SU-DHL-6 (cell line): ENCODE measurements at regions not wholly inside any gene's neighbourhood (a gene's known extent, or its start where the extent isn't known, plus 50 kb on each side); places are given as distances from the start of the nearest gene placed in this dataset.

Experiments used
- CTCF ChIP-seq: fragments of 200-600 bp; sonication (generic); IDR thresholded peaks from one replicate; pipeline ENCODE4 v1.5.1; 2017; ENCODE audit warnings: antibody characterized with exemption, mild to moderate bottlenecking, low read length, moderate library complexity; ENCODE audit not compliant: insufficient read depth, poor library complexity, severe bottlenecking
- EZH2phosphoT487 ChIP-seq: fragments of 200-600 bp; sonication (generic), shearing (Covaris generic); conservative IDR thresholded peaks from 2 replicates; pipeline ENCODE4 v1.6.1; 2018; ENCODE audit warnings: mild to moderate bottlenecking, antibody characterized with exemption, low read length, moderate library complexity, mixed read lengths

GRCh38 chr18:78496079-78496478 is 483.5 kb upstream of the SALL3 start:
- TF ChIP-seq CTCF (no peak), EZH2phosphoT487 (no peak)
